ENCODE measurements at regions not wholly inside any gene's neighbourhood (a gene's known extent, or its start where the extent isn't known, plus 50 kb on each side); places are given as distances from the start of the nearest gene placed in this dataset.
A peak's percentile ranks its signal among the peaks of the same experiment; 100 is the strongest.

DNA sequence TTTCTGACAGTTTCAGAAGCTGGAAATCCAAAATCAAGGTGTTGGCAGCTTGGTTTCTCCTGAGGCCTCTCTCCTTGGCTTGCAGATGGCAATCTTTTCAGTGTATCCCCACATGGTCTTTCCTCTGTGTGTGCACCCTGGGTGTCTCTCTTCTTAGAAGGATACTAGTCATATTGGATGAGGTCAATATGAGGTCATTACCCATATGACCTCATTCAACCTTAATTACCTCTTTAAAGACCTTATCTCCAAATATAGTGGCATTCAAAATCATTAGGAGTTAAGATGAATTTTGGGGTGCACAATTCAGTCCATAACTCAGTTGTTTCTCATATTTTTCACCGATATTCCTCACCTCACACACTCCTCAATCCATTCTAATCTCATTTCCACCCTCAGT lies 92.4 kb upstream of the TGM3 start:
- TF ChIP-seq, protein P1, sequence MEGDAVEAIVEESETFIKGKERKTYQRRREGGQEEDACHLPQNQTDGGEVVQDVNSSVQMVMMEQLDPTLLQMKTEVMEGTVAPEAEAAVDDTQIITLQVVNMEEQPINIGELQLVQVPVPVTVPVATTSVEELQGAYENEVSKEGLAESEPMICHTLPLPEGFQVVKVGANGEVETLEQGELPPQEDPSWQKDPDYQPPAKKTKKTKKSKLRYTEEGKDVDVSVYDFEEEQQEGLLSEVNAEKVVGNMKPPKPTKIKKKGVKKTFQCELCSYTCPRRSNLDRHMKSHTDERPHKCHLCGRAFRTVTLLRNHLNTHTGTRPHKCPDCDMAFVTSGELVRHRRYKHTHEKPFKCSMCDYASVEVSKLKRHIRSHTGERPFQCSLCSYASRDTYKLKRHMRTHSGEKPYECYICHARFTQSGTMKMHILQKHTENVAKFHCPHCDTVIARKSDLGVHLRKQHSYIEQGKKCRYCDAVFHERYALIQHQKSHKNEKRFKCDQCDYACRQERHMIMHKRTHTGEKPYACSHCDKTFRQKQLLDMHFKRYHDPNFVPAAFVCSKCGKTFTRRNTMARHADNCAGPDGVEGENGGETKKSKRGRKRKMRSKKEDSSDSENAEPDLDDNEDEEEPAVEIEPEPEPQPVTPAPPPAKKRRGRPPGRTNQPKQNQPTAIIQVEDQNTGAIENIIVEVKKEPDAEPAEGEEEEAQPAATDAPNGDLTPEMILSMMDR (IDR thresholded peaks at IDR 0.05; ENCODE audit: low read depth, low read length): no peak
- H3K4me3 ChIP-seq (ENCODE audit: low read depth, low read length): no peak overlapping the region

DNA sequence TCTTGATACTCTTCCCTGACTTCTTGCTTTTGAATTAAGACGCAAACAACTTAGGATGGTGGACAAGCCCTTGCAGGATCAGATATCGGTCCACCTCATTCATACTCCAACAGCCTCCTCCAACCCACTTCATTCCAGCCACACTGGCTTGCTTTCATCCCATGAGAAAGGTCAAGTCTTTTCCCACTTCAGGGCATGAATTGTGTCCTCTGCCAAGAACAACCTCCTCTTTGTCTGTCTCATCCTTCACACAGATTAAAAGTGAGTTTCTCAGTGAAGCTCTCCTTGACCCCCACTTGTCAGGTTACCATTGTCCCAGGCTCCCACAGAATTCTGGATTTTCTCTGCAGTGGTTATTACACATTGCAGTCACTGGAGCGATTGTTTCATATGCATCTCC lies 91.8 kb upstream of the TGM3 start:
- TF ChIP-seq, protein P1 (IDR thresholded peaks at IDR 0.05; ENCODE audit: low read depth, low read length): no peak
- no peak overlapping the region for H3K4me3 ChIP-seq (ENCODE audit: low read depth, low read length)

- H3K4me3 ChIP-seq (ENCODE audit: low read depth, low read length): peak overlapping the region; percentile 43
- TF ChIP-seq, protein P1 (IDR thresholded peaks at IDR 0.05; ENCODE audit: low read depth, low read length): peak; percentile 62
Measured at GRCh38 chr20:2206957-2207769, 88.6 kb upstream of the TGM3 start.

DNA sequence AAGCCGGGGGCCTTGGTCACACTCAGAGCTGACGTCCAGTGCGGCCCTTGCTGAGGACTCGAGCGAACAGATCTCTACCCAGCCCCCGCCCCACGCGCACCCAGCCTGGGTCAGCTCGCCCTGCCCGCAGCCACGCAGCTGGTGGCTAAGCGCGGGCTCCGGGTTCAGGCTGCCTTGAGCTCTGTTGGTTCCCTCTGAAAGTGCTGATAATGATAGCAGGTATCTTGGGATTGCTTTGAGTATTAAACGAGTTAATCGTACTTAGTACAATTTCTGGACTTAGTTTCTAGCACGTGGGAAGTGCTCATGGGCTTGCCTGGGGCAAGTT lies 88.1 kb upstream of the TGM3 start:
- no peak overlapping the region; the same call in 1 of the 2 replicates for H3K4me3 ChIP-seq (ENCODE audit: low read depth, low read length)
- TF ChIP-seq, protein P1 (IDR thresholded peaks at IDR 0.05; ENCODE audit: low read depth, low read length): no peak

- no peak overlapping the region for H3K4me3 ChIP-seq (ENCODE audit: low read depth, low read length)
- TF ChIP-seq, protein P1 (IDR thresholded peaks at IDR 0.05; ENCODE audit: low read depth, low read length): no peak
Measured at GRCh38 chr20:2208897-2209296, 86.9 kb upstream of the TGM3 start.

- H3K4me3 ChIP-seq (ENCODE audit: low read depth, low read length): no peak overlapping the region
- TF ChIP-seq, protein P1 (IDR thresholded peaks at IDR 0.05; ENCODE audit: low read depth, low read length): no peak
Measured at GRCh38 chr20:2210646-2211552, 84.9 kb upstream of the TGM3 start.
